GM12878 (cell line): ENCODE measurements at regions not wholly inside any gene's neighbourhood (a gene's known extent, or its start where the extent isn't known, plus 50 kb on each side); places are given as distances from the start of the nearest gene placed in this dataset.

Experiments used
- ATAC-seq: fragments of 200-7000 bp; cut with Tn5 transposase; 3 replicates; pipeline ENCODE4 v1.9.1; 2020; ENCODE audit warnings: mild to moderate bottlenecking, moderate library complexity
- BruUV-seq: library from RNA; stranded (reverse); fragments of 400-500 nt; replicated peaks from 2 replicates; lab custom pipeline; 2021; lab: Mats Ljungman, UMichigan
- CTCF ChIA-PET: fragments of 300-600 bp; sonication (Branson Sonifier 250); formaldehyde crosslinking; extraction: SDS; loops from one replicate; lab custom pipeline; 2021; ENCODE audit warnings: inconsistent platforms; lab: Yijun Ruan, JAX
- POLR2A ChIA-PET: fragments of 350-600 bp; formaldehyde crosslinking; extraction: SDS; loops from one replicate; lab custom pipeline; 2021; ENCODE audit warnings: inconsistent platforms; lab: Charles Lee
- RAD21 ChIA-PET: fragments of 300-600 bp; sonication (Branson Sonifier 250); formaldehyde crosslinking; loops from one replicate; lab custom pipeline; 2023; ENCODE audit warnings: antibody characterized with exemption; ENCODE audit not compliant: unreplicated experiment; lab: Charles Lee
- SMC1A ChIA-PET: fragments of 300-600 bp; sonication (Branson Sonifier 250); formaldehyde crosslinking; loops from one replicate; lab custom pipeline; 2023; ENCODE audit not compliant: unreplicated experiment, uncharacterized antibody; lab: Charles Lee
- DNase-seq: peaks from one replicate; pipeline ENCODE4 v3.0.0-alpha.2; 2011; ENCODE audit warnings: low read depth, low spot score
- FAIRE-seq: peaks from 3 replicates; lab custom pipeline; 2011; peaks lifted over from hg19 to GRCh38; lab: Jason Lieb, UNC
- H2AFZ ChIP-seq: 2 replicates; pipeline ENCODE4 v1.6.0; 2011; ENCODE audit warnings: low read depth, low read length, control low read depth; ENCODE audit not compliant: control insufficient read depth
- H3K27ac ChIP-seq: 2 replicates; pipeline ENCODE4 v1.5.1; 2011; ENCODE audit warnings: control low read depth; ENCODE audit not compliant: control insufficient read depth, insufficient read depth
- H3K27me3 ChIP-seq, 2 experiments: replicated peaks in 1 of 2; 2 replicates each; pipeline versions ENCODE4 v1.6.0 to v1.6.1; 2011; ENCODE audit warnings: low read length in 1 of 2; ENCODE audit not compliant: control insufficient read depth in 2 of 2, insufficient read depth in 2 of 2
- H3K36me3 ChIP-seq, 2 experiments: 2 replicates each; pipeline ENCODE4 v1.5.1; 2011; ENCODE audit warnings: low read length in 1 of 2; ENCODE audit not compliant: control insufficient read depth in 2 of 2, insufficient read depth in 2 of 2
- H3K4me1 ChIP-seq: 2 replicates; pipeline ENCODE4 v1.6.1; 2011; ENCODE audit warnings: mild to moderate bottlenecking, low read length, moderate library complexity, mixed read lengths; ENCODE audit not compliant: control insufficient read depth, insufficient read depth
- H3K4me2 ChIP-seq: 2 replicates; pipeline ENCODE4 v1.6.0; 2011; ENCODE audit warnings: control low read depth; ENCODE audit not compliant: control insufficient read depth, insufficient read depth
- H3K4me3 ChIP-seq: fragments of 200-600 bp; sonication (generic); 2 replicates; pipeline ENCODE4 v1.5.1; 2016
- H3K79me2 ChIP-seq: 2 replicates; pipeline ENCODE4 v1.6.0; 2011; ENCODE audit warnings: low read length; ENCODE audit not compliant: control insufficient read depth, insufficient read depth
- H3K9ac ChIP-seq: 2 replicates; pipeline ENCODE4 v1.8.0; 2011; ENCODE audit warnings: low read length, control low read depth, mixed read lengths; ENCODE audit not compliant: control insufficient read depth, insufficient read depth
- H3K9me3 ChIP-seq: replicated peaks from 3 replicates; pipeline ENCODE4 v1.5.1; 2011; ENCODE audit warnings: mild to moderate bottlenecking, low read length; ENCODE audit not compliant: control insufficient read depth, insufficient read depth
- H4K20me1 ChIP-seq: 2 replicates; pipeline ENCODE4 v1.6.0; 2011; ENCODE audit not compliant: control insufficient read depth, insufficient read depth
- BCL11A ChIP-seq: IDR thresholded peaks from 2 replicates; pipeline ENCODE4 v1.6.1; 2011; ENCODE audit warnings: low read depth, low read length
- CBX3 ChIP-seq: fragments of 200-600 bp; sonication (generic); IDR thresholded peaks from 2 replicates; pipeline ENCODE4 v1.6.1; 2016; ENCODE audit warnings: low read depth, borderline replicate concordance
- ETV6 ChIP-seq, 2 experiments: fragments of 450-650 bp in 1 of 2; IDR thresholded peaks in 1 of 2; conservative IDR thresholded peaks in 1 of 2; 2 replicates each; pipeline ENCODE4 v1.6.1; 2014; ENCODE audit warnings: antibody characterized with exemption in 1 of 2, borderline replicate concordance in 1 of 2, low read depth in 1 of 2, mild to moderate bottlenecking in 1 of 2, moderate library complexity in 1 of 2
- JUND ChIP-seq: IDR thresholded peaks from 2 replicates; pipeline ENCODE4 v1.6.1; 2012; ENCODE audit warnings: low read depth, mild to moderate bottlenecking, low read length, improper control_type of control experiment, moderate library complexity
- MYC ChIP-seq: IDR thresholded peaks from 2 replicates; pipeline ENCODE4 v1.6.1; 2011; ENCODE audit warnings: mild to moderate bottlenecking, low read length, moderate library complexity, inconsistent platforms; ENCODE audit not compliant: insufficient read depth, insufficient replicate concordance, insufficient read length, severe bottlenecking
- NFXL1 ChIP-seq: fragments of 450-650 bp; IDR thresholded peaks from 2 replicates; pipeline ENCODE4 v1.6.1; 2017; ENCODE audit warnings: antibody characterized with exemption, mild to moderate bottlenecking, borderline replicate concordance
- NFYA ChIP-seq: IDR thresholded peaks from 2 replicates; pipeline ENCODE4 v1.6.1; 2011; ENCODE audit warnings: low read depth, mild to moderate bottlenecking, low read length, improper control_type of control experiment, borderline replicate concordance
- NRF1 ChIP-seq: conservative IDR thresholded peaks from 2 replicates; pipeline ENCODE4 v1.6.1; 2011; ENCODE audit warnings: mild to moderate bottlenecking, low read depth, low read length, improper control_type of control experiment
- RBBP5 ChIP-seq: fragments of 200-600 bp; sonication (generic); conservative IDR thresholded peaks from 2 replicates; pipeline ENCODE4 v1.6.1; 2016
- RCOR1 ChIP-seq: conservative IDR thresholded peaks from 2 replicates; pipeline ENCODE4 v1.6.1; 2012; ENCODE audit warnings: low read depth, low read length, improper control_type of control experiment
- WGBS: methylation state at CpG from one replicate; pipeline ENCODE4 v1.1.6; 2016; ENCODE audit warnings: low lambda C conversion rate; ENCODE audit not compliant: insufficient replicate concordance, insufficient coverage; ENCODE audit errors: missing lambda C conversion rate; 5-methylcytosine and 5-hydroxymethylcytosine counted together
- in situ Hi-C: fragments of 300-500 bp; cut with MboI; formaldehyde crosslinking; loops from 9 replicates; pipeline ENCODE4 v1.14.3; 2018; ENCODE audit warnings: mixed read lengths
- intact Hi-C: fragments of 100-400 bp; cut with micrococcal nuclease; formaldehyde crosslinking; loops from one replicate; pipeline ENCODE4 v1.14.2; 2022; ENCODE audit not compliant: unreplicated experiment
- TF ChIP-seq, protein P1 (sequence below): IDR thresholded peaks from 2 replicates; pipeline ENCODE4 v1.6.1; 2012; ENCODE audit warnings: mild to moderate bottlenecking, low read depth, low read length

DNA sequence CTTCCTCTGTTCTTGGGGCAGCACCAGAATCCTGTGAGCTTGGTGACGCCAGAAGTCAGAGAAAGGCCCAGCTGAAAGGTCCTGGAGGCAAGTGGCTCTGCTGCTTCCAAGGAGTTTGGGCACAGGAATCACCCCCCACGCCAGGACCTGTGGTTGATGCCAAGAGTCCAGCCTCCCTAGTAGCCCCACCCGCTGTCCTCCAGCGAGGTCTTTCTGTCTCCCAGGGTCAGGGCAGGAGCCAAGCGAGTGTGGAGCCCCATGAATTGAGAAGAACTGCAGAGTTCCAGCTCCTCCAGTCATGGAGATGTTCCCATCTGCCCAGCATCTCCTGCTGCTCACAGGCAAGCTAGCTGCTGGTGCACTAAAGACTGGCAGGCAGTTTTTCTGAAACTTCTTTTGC, 631.7 kb upstream of the MGMT start:
- no peaks in the 10 kb centered on the region for H3K27me3 ChIP-seq
- RAD21 ChIA-PET = no interaction called here
- H3K4me2 ChIP-seq = no peak overlapping the region
- no peaks in the 10 kb centered on the region for H3K4me1 ChIP-seq
- H3K79me2 ChIP-seq = no peaks in the 10 kb centered on the region
- no peak overlapping the region for H3K9ac ChIP-seq
- H3K4me3 ChIP-seq = no peak overlapping the region
- no peaks in the 10 kb centered on the region for H3K9me3 ChIP-seq
- FAIRE-seq (no peak), DNase-seq (no peak), ATAC-seq (no peak)
- no peaks in the 10 kb centered on the region for H3K36me3 ChIP-seq
- TF ChIP-seq NFXL1 (no peak), NFYA (no peak), CBX3 (no peak), BCL11A (no peak), ETV6 (conservative IDR thresholded peaks at IDR 0.05 in 1 of 2, IDR thresholded peaks at IDR 0.05 in 1 of 2; ENCODE audit: borderline replicate concordance in 1 of 2, low read depth in 1 of 2) (no peak), MYC (no peak), RBBP5 (no peak), NRF1 (no peak), JUND (no peak), RCOR1 (no peak)
- TF ChIP-seq, protein P1, sequence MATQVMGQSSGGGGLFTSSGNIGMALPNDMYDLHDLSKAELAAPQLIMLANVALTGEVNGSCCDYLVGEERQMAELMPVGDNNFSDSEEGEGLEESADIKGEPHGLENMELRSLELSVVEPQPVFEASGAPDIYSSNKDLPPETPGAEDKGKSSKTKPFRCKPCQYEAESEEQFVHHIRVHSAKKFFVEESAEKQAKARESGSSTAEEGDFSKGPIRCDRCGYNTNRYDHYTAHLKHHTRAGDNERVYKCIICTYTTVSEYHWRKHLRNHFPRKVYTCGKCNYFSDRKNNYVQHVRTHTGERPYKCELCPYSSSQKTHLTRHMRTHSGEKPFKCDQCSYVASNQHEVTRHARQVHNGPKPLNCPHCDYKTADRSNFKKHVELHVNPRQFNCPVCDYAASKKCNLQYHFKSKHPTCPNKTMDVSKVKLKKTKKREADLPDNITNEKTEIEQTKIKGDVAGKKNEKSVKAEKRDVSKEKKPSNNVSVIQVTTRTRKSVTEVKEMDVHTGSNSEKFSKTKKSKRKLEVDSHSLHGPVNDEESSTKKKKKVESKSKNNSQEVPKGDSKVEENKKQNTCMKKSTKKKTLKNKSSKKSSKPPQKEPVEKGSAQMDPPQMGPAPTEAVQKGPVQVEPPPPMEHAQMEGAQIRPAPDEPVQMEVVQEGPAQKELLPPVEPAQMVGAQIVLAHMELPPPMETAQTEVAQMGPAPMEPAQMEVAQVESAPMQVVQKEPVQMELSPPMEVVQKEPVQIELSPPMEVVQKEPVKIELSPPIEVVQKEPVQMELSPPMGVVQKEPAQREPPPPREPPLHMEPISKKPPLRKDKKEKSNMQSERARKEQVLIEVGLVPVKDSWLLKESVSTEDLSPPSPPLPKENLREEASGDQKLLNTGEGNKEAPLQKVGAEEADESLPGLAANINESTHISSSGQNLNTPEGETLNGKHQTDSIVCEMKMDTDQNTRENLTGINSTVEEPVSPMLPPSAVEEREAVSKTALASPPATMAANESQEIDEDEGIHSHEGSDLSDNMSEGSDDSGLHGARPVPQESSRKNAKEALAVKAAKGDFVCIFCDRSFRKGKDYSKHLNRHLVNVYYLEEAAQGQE = no peak
- H3K27ac ChIP-seq = no peak overlapping the region
- SMC1A ChIA-PET = interaction anchor here (1.1 kb wide), 1 partner anchor 9 kb away, joined by 3 read pairs; no protein-coding TSS in a partner anchor
- no TSS peak for BruUV-seq
- in situ Hi-C loops = no loop called here
- CTCF ChIA-PET = no interaction called here
- 0% methylated on average over 5 of the region's 5 CpGs for WGBS
- H2AFZ ChIP-seq = no peak overlapping the region
- POLR2A ChIA-PET = no interaction called here
- intact Hi-C loops = no loop called here
- no peaks in the 10 kb centered on the region for H4K20me1 ChIP-seq
